Vagina (tissue), 2 donors: ENCODE measurements at regions not wholly inside any gene's neighbourhood (a gene's known extent, or its start where the extent isn't known, plus 50 kb on each side); places are given as distances from the start of the nearest gene placed in this dataset.

Experiments
- DNase-seq, 2 donors: peaks; one replicate each; pipeline ENCODE4 v3.0.0-alpha.2; 2017; ENCODE audit errors: extremely low spot score in 2 of 2
- H3K27ac ChIP-seq: fragments of 200-600 bp; sonication (generic); one replicate; pipeline ENCODE4 v1.5.1; 2019
- H3K27me3 ChIP-seq: fragments of 200-600 bp; sonication (generic); one replicate; pipeline ENCODE4 v1.5.1; 2019
- H3K36me3 ChIP-seq, 2 donors: fragments of 200-600 bp; sonication (generic); one replicate each; pipeline ENCODE4 v1.5.1; 2017 to 2019
- H3K4me1 ChIP-seq: fragments of 200-600 bp; sonication (generic); one replicate; pipeline ENCODE4 v1.5.1; 2019
- H3K4me3 ChIP-seq, 2 donors: fragments of 200-600 bp; sonication (generic); 1 replicate in 1 of 2; 2 replicates in 1 of 2; pipeline ENCODE4 v1.5.1; 2016 to 2019
- H3K9me3 ChIP-seq: fragments of 200-600 bp; sonication (generic); one replicate; pipeline ENCODE4 v1.5.1; 2019
- POLR2A ChIP-seq, 2 donors: fragments of 450-650 bp; IDR thresholded peaks; one replicate each; pipeline ENCODE4 v1.6.1; 2017; ENCODE audit warnings: antibody characterized with exemption in 2 of 2, mild to moderate bottlenecking in 2 of 2, moderate library complexity in 2 of 2
- POLR2AphosphoS5 ChIP-seq, 2 donors: sonication (generic); formaldehyde crosslinking; IDR thresholded peaks; one replicate each; pipeline ENCODE4 v1.9.0; 2017; ENCODE audit warnings: antibody characterized with exemption in 2 of 2, mild to moderate bottlenecking in 2 of 2, low read depth in 1 of 2; ENCODE audit not compliant: insufficient read depth in 1 of 2
- intact Hi-C: fragments of 100-400 bp; cut with DNase I; formaldehyde crosslinking; loops from one replicate; pipeline ENCODE4 v1.15.1; 2023
- TF ChIP-seq, protein P1 (sequence below), 3 experiments: fragments of 450-650 bp in 2 of 3; fragments of 200-600 bp in 1 of 3; sonication (generic) in 1 of 3; IDR thresholded peaks; one replicate each; pipeline ENCODE4 v1.5.1; 2017 to 2019; ENCODE audit warnings: antibody characterized with exemption in 3 of 3, mild to moderate bottlenecking in 2 of 3, moderate library complexity in 2 of 3

DNA sequence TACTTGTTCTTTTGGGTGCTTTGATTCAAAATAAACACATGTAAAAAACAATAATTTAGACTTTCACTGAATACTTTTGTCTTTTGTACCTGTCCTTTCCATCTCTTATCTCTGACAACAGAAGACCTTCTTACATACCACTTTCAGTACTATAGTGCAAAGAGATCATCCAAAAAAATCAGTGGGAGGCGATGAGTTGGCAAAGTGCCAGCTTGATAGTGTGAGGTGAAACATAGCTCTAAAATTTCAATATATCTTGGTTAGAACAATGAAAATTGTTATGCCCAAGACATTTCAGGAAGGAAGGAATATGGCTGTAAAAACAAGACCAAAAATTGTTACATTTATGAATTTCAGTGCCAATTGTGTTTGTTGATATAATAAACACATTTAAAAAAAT lies 390.2 kb upstream of the COBL start:
- no peak for DNase-seq
- no peaks in the 10 kb centered on the region for H3K9me3 ChIP-seq
- TF ChIP-seq POLR2A (IDR thresholded peaks at IDR 0.05) (no peak), POLR2AphosphoS5 (IDR thresholded peaks at IDR 0.05; ENCODE audit: insufficient read depth in 1 of 2, low read depth in 1 of 2) (no peak)
- TF ChIP-seq, protein P1, sequence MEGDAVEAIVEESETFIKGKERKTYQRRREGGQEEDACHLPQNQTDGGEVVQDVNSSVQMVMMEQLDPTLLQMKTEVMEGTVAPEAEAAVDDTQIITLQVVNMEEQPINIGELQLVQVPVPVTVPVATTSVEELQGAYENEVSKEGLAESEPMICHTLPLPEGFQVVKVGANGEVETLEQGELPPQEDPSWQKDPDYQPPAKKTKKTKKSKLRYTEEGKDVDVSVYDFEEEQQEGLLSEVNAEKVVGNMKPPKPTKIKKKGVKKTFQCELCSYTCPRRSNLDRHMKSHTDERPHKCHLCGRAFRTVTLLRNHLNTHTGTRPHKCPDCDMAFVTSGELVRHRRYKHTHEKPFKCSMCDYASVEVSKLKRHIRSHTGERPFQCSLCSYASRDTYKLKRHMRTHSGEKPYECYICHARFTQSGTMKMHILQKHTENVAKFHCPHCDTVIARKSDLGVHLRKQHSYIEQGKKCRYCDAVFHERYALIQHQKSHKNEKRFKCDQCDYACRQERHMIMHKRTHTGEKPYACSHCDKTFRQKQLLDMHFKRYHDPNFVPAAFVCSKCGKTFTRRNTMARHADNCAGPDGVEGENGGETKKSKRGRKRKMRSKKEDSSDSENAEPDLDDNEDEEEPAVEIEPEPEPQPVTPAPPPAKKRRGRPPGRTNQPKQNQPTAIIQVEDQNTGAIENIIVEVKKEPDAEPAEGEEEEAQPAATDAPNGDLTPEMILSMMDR (IDR thresholded peaks at IDR 0.05) = no peak

DNA sequence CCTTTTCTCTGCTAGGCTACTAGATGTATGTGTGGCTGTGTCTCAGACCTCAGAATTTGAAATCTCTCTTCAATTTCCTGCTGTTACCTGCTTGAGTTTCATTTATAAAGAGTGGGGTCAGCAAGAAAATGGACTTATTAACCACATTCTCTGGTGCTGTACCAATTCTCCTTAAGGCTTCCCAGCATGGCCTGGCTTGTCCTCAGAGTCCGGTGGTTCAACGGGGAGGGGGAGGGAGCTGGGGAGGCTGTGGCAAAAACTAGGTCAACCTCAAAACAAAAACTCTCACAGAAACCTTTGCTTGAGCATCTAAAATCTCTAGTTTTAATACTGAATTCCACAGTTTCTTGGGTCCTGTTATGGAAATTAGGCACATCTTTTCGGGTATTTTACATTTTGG lies 389.1 kb upstream of the COBL start:
- Histone ChIP-seq H3K36me3 (no peaks in the 10 kb centered on the region), H3K27me3 (no peaks in the 10 kb centered on the region), H3K27ac (no peak overlapping the region), H3K4me1 (no peaks in the 10 kb centered on the region), H3K4me3 (no peak overlapping the region), H3K9me3 (no peaks in the 10 kb centered on the region)
- intact Hi-C loops = no loop called here
- TF ChIP-seq, protein P1 (IDR thresholded peaks at IDR 0.05) = no peak
- no peak for TF ChIP-seq POLR2A (IDR thresholded peaks at IDR 0.05)
- TF ChIP-seq POLR2AphosphoS5 (IDR thresholded peaks at IDR 0.05; ENCODE audit: insufficient read depth in 1 of 2, low read depth in 1 of 2) = no peak
- DNase-seq = no peak

More for the DNA sequence above, 390.2 kb upstream of the COBL start:
- Histone ChIP-seq H3K27ac (no peak overlapping the region), H3K4me1 (no peaks in the 10 kb centered on the region), H3K36me3 (no peaks in the 10 kb centered on the region), H3K27me3 (no peaks in the 10 kb centered on the region), H3K4me3 (no peak overlapping the region)
- intact Hi-C loops = no loop called here

DNA sequence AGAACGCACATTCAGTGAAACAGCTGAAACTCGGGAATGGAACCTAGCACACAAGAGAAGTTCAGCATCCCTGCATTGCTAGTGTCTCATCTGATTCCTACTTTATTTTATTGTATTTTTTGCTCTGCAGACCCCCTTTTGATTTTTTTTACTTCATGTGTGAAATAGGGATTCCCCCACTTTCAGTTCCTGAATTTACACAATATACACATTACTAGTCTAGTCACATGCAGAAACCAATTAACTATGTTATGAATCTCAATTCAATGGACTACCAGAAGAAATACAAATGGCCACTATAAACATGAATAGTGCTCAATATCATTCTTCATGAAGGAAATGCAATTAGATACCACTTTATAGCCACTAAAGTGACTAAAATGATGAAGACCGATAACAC lies 386.1 kb upstream of the COBL start:
- Histone ChIP-seq H3K4me3 (no peak overlapping the region), H3K4me1 (no peaks in the 10 kb centered on the region), H3K27me3 (no peaks in the 10 kb centered on the region), H3K36me3 (no peaks in the 10 kb centered on the region), H3K27ac (no peak overlapping the region), H3K9me3 (no peaks in the 10 kb centered on the region)
- no peak for TF ChIP-seq POLR2AphosphoS5 (IDR thresholded peaks at IDR 0.05; ENCODE audit: insufficient read depth in 1 of 2, low read depth in 1 of 2)
- TF ChIP-seq, protein P1 (IDR thresholded peaks at IDR 0.05) = no peak
- TF ChIP-seq POLR2A (IDR thresholded peaks at IDR 0.05) = no peak
- intact Hi-C loops = no loop called here
- no peak for DNase-seq

DNA sequence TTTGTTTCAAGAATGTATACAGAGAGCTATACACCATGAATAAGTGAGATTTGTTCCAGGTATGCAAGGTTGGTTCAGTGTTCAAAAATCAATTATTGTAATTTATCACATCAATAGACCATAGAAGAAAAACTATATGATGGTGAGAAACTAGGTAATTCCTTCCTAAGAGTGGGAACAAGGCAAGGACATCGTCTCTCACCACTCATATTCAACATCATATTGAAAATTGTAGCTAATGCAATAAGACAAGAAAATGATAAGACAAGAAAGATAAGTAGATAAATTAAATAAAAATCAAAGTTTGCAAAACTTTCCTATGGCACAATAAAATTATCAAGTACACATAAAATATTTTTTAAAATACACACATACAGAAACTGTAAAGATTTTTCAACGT lies 385.3 kb upstream of the COBL start:
- Histone ChIP-seq H3K9me3 (no peaks in the 10 kb centered on the region), H3K4me3 (no peak overlapping the region), H3K36me3 (no peaks in the 10 kb centered on the region), H3K4me1 (no peaks in the 10 kb centered on the region), H3K27me3 (no peaks in the 10 kb centered on the region), H3K27ac (no peak overlapping the region)
- TF ChIP-seq POLR2A (IDR thresholded peaks at IDR 0.05) (no peak), POLR2AphosphoS5 (IDR thresholded peaks at IDR 0.05; ENCODE audit: insufficient read depth in 1 of 2, low read depth in 1 of 2) (no peak)
- TF ChIP-seq, protein P1 (IDR thresholded peaks at IDR 0.05) = no peak
- intact Hi-C loops = no loop called here
- no peak for DNase-seq

DNA sequence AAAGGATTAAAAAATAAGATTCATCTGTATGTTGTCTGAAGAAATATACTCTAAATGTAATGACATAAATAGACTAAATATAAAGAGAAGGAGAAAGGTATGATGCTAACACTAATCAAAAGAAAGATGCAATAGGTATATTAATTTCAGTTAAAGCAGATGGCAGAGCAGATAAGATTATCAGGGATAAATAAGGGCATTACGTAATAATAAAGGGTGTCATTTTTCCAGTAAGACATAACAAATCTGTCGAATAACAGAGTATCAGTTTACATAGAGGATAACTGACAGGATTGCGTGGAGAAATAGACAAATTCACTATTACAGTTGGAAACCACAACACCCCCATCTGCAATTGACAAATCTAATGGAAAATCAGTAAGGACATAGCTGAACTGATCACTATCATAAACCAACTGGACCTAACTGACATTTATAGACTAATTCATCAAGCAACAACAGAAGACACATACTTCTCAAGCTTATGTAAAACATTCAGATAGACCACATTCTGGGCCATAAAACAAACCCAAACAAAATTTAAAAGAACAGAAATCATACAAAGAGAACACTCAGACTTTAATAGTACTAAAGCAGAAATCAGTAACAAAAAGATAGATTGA lies 384.1 kb upstream of the COBL start:
- H3K36me3 ChIP-seq = no peaks in the 10 kb centered on the region
- TF ChIP-seq POLR2A (IDR thresholded peaks at IDR 0.05) (no peak), POLR2AphosphoS5 (IDR thresholded peaks at IDR 0.05; ENCODE audit: insufficient read depth in 1 of 2, low read depth in 1 of 2) (no peak)
- TF ChIP-seq, protein P1 (IDR thresholded peaks at IDR 0.05) = no peak
- no peaks in the 10 kb centered on the region for H3K27me3 ChIP-seq
- no peak for DNase-seq
- H3K9me3 ChIP-seq = no peaks in the 10 kb centered on the region
- no peak overlapping the region for H3K27ac ChIP-seq
- intact Hi-C loops = no loop called here
- no peaks in the 10 kb centered on the region for H3K4me1 ChIP-seq
- no peak overlapping the region for H3K4me3 ChIP-seq
